HG03342 (cell line): ENCODE measurements at regions not wholly inside any gene's neighbourhood (a gene's known extent, or its start where the extent isn't known, plus 50 kb on each side); places are given as distances from the start of the nearest gene placed in this dataset.

ENCODE experiments used
- ATAC-seq: cut with Tn5 transposase; IDR thresholded peaks from one replicate; pipeline ENCODE4 v1.9.1; 2021; ENCODE audit warnings: mild to moderate bottlenecking, moderate library complexity; ENCODE audit not compliant: unreplicated experiment

- no peak for ATAC-seq
These were observed 141.1 kb upstream of the IRF2BP2 start for GRCh38 chr1:234750922-234751627.

GRCh38 chr1:234748713-234749112 is 138.7 kb upstream of the IRF2BP2 start:
- ATAC-seq = no peak

GRCh38 chr1:234748066-234748465 is 138.1 kb upstream of the IRF2BP2 start:
- no peak for ATAC-seq

- no peak for ATAC-seq
These were observed 136.8 kb upstream of the IRF2BP2 start for GRCh38 chr1:234746798-234747196.

- no peak for ATAC-seq
These were observed 136.1 kb upstream of the IRF2BP2 start for GRCh38 chr1:234745844-234746797.

- ATAC-seq = no peak
These were observed 135.3 kb upstream of the IRF2BP2 start for GRCh38 chr1:234745276-234745675.

GRCh38 chr1:234743791-234744611 is 134.0 kb upstream of the IRF2BP2 start:
- no peak for ATAC-seq

GRCh38 chr1:234742622-234743021 is 132.6 kb upstream of the IRF2BP2 start:
- no peak for ATAC-seq

- no peak for ATAC-seq
These were observed 128.0 kb upstream of the IRF2BP2 start for GRCh38 chr1:234737967-234738314.

GRCh38 chr1:234735916-234736315 is 125.9 kb upstream of the IRF2BP2 start:
- no peak for ATAC-seq

GRCh38 chr1:234735476-234735875 is 125.5 kb upstream of the IRF2BP2 start:
- no peak for ATAC-seq

- ATAC-seq = no peak
These were observed 124.9 kb upstream of the IRF2BP2 start for GRCh38 chr1:234734869-234735268.

- ATAC-seq = no peak
These were observed 124.4 kb upstream of the IRF2BP2 start for GRCh38 chr1:234734412-234734835.

- ATAC-seq = no peak
These were observed 123.4 kb upstream of the IRF2BP2 start for GRCh38 chr1:234733427-234733826.

- no peak for ATAC-seq
These were observed 122.9 kb upstream of the IRF2BP2 start for GRCh38 chr1:234732671-234733390.

GRCh38 chr1:234732260-234732659 is 122.3 kb upstream of the IRF2BP2 start:
- no peak for ATAC-seq

GRCh38 chr1:234731569-234732085 is 121.6 kb upstream of the IRF2BP2 start:
- ATAC-seq = peak; percentile 18

- ATAC-seq = peak; percentile 58
These were observed 121.0 kb upstream of the IRF2BP2 start for GRCh38 chr1:234730770-234731568.

GRCh38 chr1:234730475-234730769 is 120.4 kb upstream of the IRF2BP2 start:
- no peak for ATAC-seq
